Muscle of leg (tissue), 3 donors: ENCODE measurements at regions not wholly inside any gene's neighbourhood (a gene's known extent, or its start where the extent isn't known, plus 50 kb on each side); places are given as distances from the start of the nearest gene placed in this dataset.
"Not testable (repeated sequence)": the region's sequence is repeated elsewhere in the genome, so short reads cannot be mapped to it uniquely, and the experiment has no call there.

Experiments
- DNase-seq: peaks from one replicate; pipeline ENCODE4 v3.0.0; 2013
- H3K27ac ChIP-seq: one replicate; pipeline ENCODE4 v1.5.1; 2013; ENCODE audit warnings: mild to moderate bottlenecking, low read length, control low read depth
- H3K27me3 ChIP-seq: one replicate; pipeline ENCODE4 v1.6.1; 2013; ENCODE audit warnings: low read length; ENCODE audit not compliant: control insufficient read depth, insufficient read depth
- H3K36me3 ChIP-seq: one replicate; pipeline ENCODE4 v1.6.1; 2013; ENCODE audit warnings: low read length; ENCODE audit not compliant: control insufficient read depth, insufficient read depth
- H3K4me1 ChIP-seq: one replicate; pipeline ENCODE4 v1.6.1; 2013; ENCODE audit warnings: low read length; ENCODE audit not compliant: control insufficient read depth, insufficient read depth
- H3K4me3 ChIP-seq: one replicate; pipeline ENCODE4 v1.5.1; 2013; ENCODE audit warnings: low read length, control low read depth
- H3K9me3 ChIP-seq: replicated peaks from 2 replicates; pipeline ENCODE4 v1.6.1; 2013; ENCODE audit warnings: low read depth, low read length; ENCODE audit not compliant: control insufficient read depth
- WGBS: methylation state at CpG from one replicate; pipeline ENCODE4 v1.1.5; 2013; ENCODE audit warnings: missing lambda C conversion rate; ENCODE audit not compliant: insufficient coverage; 5-methylcytosine and 5-hydroxymethylcytosine counted together

DNA sequence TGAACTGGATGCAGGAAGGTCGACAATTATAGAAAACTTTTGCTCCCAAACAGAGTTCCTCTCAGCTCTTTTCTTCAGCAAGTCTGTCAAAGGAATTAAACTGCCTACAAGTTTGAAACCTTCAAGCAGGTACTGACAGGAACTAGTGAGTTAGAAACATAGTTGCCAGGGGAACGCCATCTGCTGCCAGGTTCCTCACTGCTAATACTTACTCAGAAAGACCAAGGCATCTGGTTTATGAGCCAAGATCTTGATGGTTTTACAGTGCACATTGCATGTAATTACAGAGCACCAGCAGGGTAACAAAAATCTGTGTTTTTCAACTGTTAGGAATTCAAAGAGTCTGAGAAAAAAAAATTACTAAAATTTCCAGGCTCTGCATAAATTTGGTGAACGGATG is 300.0 kb upstream of the NRG3 start:
- Histone ChIP-seq H3K9me3 (peaks cover 12% of the 10 kb centered on the region), H3K27me3 (no peaks in the 10 kb centered on the region), H3K4me3 (no peak overlapping the region), H3K4me1 (no peaks in the 10 kb centered on the region), H3K36me3 (no peaks in the 10 kb centered on the region), H3K27ac (no peak overlapping the region)
- WGBS, result 57% methylated on average over 1 of the region's 3 CpGs
- no peak for DNase-seq

DNA sequence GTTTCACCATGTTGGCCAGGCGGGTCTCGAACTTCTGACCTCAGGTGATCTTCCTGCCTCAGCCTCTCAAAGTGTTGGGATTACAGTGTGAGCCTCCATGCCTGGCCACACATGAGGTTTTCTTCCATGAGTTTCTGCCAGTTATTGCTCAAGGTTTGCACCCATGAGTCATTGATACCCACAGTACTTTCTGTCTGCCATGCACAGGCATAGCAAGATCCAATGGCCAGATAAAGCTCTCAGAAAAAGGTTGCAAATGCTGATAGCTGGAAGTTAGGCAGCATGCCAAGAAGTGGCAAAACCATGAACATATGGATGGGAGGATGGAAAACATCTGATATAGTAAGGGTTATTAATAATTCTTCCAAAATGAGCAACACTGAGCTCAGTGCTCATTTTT is 298.7 kb upstream of the NRG3 start:
- no peak overlapping the region for H3K27ac ChIP-seq
- H3K4me3 ChIP-seq, result no peak overlapping the region
- H3K9me3 ChIP-seq, result peaks cover 7% of the 10 kb centered on the region
- DNase-seq, result no peak
- no peaks in the 10 kb centered on the region for H3K4me1 ChIP-seq
- no peaks in the 10 kb centered on the region for H3K27me3 ChIP-seq
- 100% methylated on average over 1 of the region's 2 CpGs for WGBS
- H3K36me3 ChIP-seq, result no peaks in the 10 kb centered on the region

DNA sequence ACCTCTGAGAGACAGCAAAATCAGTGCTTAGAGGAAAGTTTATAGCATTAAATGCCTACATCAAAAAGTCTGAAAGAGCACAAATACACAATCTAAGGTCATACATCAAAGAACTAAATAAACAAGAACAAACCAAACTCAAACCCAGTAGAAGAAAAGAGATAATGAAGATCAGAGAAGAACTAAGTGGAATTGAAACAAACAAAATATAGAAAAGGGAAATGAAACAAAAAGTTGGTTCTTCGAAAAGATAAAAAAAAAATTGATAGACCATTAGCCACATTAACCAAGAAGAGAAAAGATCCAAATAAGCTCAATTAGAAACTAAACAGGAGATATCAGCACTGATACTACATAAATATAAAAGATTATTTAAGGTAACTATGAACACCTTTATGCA is 280.0 kb upstream of the NRG3 start:
- H3K36me3 ChIP-seq, result no peaks in the 10 kb centered on the region
- no peak for DNase-seq
- no peak overlapping the region for H3K27ac ChIP-seq
- no peaks in the 10 kb centered on the region for H3K4me1 ChIP-seq
- no CpG with 5 or more reads among the region's 1 CpG for WGBS
- H3K27me3 ChIP-seq, result no peaks in the 10 kb centered on the region
- H3K9me3 ChIP-seq, result peaks cover 9% of the 10 kb centered on the region
- no peak overlapping the region for H3K4me3 ChIP-seq

DNA sequence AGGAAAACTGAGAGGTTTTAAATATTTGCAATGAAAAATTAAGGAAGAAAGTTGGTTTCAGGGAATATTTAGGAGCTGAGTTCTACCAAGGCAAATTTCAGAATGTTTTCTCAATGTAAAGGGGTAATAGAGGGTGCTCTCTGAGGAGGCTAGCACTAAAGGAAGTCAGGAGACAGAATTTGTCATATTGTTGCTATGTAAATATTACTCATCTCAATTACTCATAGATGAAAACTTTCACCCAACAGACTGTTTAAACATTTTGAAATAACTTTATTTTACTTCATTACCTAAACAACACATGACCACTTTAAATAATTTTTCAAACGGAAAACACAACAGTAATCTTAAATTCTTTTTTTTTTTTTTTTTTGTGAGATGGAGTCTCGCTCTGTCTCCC is 274.8 kb upstream of the NRG3 start:
- no CpG with 5 or more reads among the region's 2 CpGs for WGBS
- no peak overlapping the region for H3K4me3 ChIP-seq
- no peak for DNase-seq
- no peaks in the 10 kb centered on the region for H3K27me3 ChIP-seq
- H3K27ac ChIP-seq, result no peak overlapping the region
- H3K36me3 ChIP-seq, result no peaks in the 10 kb centered on the region
- H3K9me3 ChIP-seq, result peaks cover 2% of the 10 kb centered on the region
- H3K4me1 ChIP-seq, result no peaks in the 10 kb centered on the region

DNA sequence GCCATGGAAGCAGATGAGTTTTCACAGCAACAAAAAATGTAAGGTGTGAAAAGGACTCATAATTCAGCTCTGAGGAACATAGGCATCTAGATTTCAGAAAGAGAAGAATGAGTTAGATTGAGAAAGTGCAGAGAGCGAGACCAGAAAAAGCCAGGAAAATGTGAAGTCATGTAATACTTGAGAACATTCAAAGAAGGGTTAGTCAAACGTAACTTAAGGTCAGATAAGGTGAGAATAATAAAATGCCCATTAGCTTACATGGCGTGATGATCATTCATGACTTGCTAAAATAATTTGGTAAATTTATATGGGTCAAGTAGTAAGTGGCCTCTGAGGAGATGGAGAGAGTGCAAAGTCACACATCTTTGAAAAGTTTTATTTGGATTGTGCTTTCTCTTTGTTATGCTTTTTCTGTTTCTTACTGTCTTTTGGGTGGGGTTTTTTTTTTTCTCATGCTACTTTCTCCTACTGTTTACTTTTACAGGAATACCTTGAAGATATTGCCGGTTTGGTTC is 271.8 kb upstream of the NRG3 start:
- Histone ChIP-seq H3K27me3 (no peaks in the 10 kb centered on the region), H3K4me3 (no peak overlapping the region), H3K27ac (no peak overlapping the region), H3K9me3 (no peaks in the 10 kb centered on the region), H3K4me1 (no peaks in the 10 kb centered on the region), H3K36me3 (no peaks in the 10 kb centered on the region)
- no peak for DNase-seq
- 54% methylated on average over 2 of the region's 4 CpGs for WGBS

GRCh38 chr10:81644485-81644884 is 230.5 kb upstream of the NRG3 start:
- H3K4me1 ChIP-seq, H3K27ac ChIP-seq, H3K4me3 ChIP-seq, DNase-seq, H3K36me3 ChIP-seq, H3K27me3 ChIP-seq: not testable (repeated sequence)
- 84% methylated on average over 5 of the region's 7 CpGs for WGBS
- peaks cover 16% of the 10 kb centered on the region for H3K9me3 ChIP-seq

GRCh38 chr10:81655986-81656385 is 219.0 kb upstream of the NRG3 start:
- Histone ChIP-seq H3K27ac (no peak overlapping the region), H3K27me3 (no peaks in the 10 kb centered on the region), H3K9me3 (peaks cover 11% of the 10 kb centered on the region), H3K4me3 (no peak overlapping the region), H3K4me1 (no peaks in the 10 kb centered on the region), H3K36me3 (no peaks in the 10 kb centered on the region)
- 63% methylated on average over 4 of the region's 4 CpGs for WGBS
- DNase-seq, result no peak

DNA sequence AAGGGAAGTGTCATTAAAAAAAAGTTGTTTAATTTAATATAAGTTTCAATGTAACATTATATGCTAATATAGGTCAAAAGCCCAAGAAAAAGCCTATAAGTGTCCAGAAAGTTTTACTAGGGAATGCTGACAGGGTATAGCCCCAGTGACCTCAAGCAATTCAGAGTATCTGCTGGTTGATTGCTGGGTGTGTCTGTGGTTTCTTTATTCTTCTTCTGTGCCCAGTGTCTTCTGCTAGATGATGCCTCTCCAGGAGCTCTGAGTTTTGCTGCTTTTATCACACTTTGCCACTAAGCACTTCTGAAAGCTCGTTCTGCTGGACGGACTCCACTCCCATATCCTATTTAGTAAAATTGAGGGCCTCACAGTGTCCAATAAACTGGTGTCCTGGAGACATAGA is 212.2 kb upstream of the NRG3 start:
- no CpG with 5 or more reads among the region's 2 CpGs for WGBS
- Histone ChIP-seq H3K9me3 (peaks cover 4% of the 10 kb centered on the region), H3K36me3 (no peaks in the 10 kb centered on the region), H3K27me3 (no peaks in the 10 kb centered on the region), H3K4me3 (no peak overlapping the region), H3K4me1 (no peaks in the 10 kb centered on the region), H3K27ac (no peak overlapping the region)
- no peak for DNase-seq

DNA sequence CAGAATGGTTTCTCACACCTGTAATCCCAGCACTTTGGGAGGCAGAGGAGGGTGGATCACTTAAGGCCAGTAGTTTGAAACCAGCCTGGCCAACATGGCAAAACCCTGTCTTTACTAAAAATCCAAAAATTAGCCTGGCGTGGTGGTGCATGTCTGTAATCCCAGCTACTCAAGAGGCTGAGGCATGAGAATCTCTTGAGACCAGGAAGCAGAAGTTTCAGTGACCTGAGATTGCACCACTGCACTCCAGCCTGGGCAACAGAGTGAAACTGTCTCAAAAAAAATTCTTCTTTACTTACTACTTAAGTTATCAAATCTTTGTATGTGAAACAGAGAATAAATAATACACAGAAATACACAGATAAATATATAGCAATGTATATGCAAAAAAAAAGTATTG is 210.2 kb upstream of the NRG3 start:
- not testable (repeated sequence) for H3K27me3 ChIP-seq, H3K4me1 ChIP-seq, H3K36me3 ChIP-seq, H3K4me3 ChIP-seq, DNase-seq, H3K27ac ChIP-seq
- peaks cover 11% of the 10 kb centered on the region for H3K9me3 ChIP-seq
- WGBS, result 60% methylated on average over 1 of the region's 1 CpG

- no CpG with 5 or more reads among the region's 4 CpGs for WGBS
Observed at GRCh38 chr10:81674941-81675340, 200.1 kb upstream of the NRG3 start.

DNA sequence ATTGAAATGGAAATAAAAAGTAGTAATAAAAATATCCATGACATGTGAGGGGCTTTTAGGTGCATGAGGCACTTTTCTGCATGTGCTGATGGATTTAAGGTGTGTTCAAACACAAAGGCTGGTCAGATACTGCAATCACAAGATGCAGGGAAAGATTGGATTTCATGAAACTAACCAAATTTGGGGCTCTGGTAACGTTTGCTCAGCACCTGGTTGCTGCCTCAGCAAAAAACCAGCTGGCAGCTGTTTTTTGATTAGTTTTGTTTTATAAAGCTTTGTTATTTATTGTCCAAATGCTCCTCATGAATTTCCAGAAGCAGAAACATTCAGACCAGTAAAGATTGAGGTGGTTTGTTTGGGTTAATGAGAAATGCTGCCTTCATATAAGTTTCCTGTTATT is 195.7 kb upstream of the NRG3 start:
- peak; percentile 4 for DNase-seq
- Histone ChIP-seq H3K4me3 (no peak overlapping the region), H3K4me1 (no peaks in the 10 kb centered on the region), H3K27me3 (no peaks in the 10 kb centered on the region), H3K27ac (no peak overlapping the region), H3K36me3 (no peaks in the 10 kb centered on the region), H3K9me3 (no peaks in the 10 kb centered on the region)
- WGBS, result 0% methylated on average over 1 of the region's 1 CpG

More at GRCh38 chr10:81674941-81675340, 200.1 kb upstream of the NRG3 start:
- Histone ChIP-seq H3K4me1 (no peaks in the 10 kb centered on the region), H3K27ac (no peak overlapping the region), H3K27me3 (no peaks in the 10 kb centered on the region), H3K36me3 (no peaks in the 10 kb centered on the region), H3K9me3 (peaks cover 2% of the 10 kb centered on the region), H3K4me3 (no peak overlapping the region)
- DNase-seq, result no peak
